Natural killer cell (primary cell): ENCODE measurements at regions not wholly inside any gene's neighbourhood (a gene's known extent, or its start where the extent isn't known, plus 50 kb on each side); places are given as distances from the start of the nearest gene placed in this dataset.
A peak's percentile ranks its signal among the peaks of the same experiment; 100 is the strongest.
"Not testable (repeated sequence)": the region's sequence is repeated elsewhere in the genome, so short reads cannot be mapped to it uniquely, and the experiment has no call there.

Experiments used
- ATAC-seq, 3 donors: fragments of 150-1000 bp in 2 of 3; fragments of 200-7000 bp in 1 of 3; cut with Tn5 transposase; 1 replicate in 1 of 3; 2 replicates in 2 of 3; pipeline ENCODE4 v1.10.0; 2021; ENCODE audit warnings: mild to moderate bottlenecking in 2 of 3, moderate library complexity in 2 of 3
- DNase-seq, 2 donors: peaks; one replicate each; pipeline versions ENCODE4 v3.0.0 to v3.0.0-alpha.2; 2013 to 2021; ENCODE audit warnings: mixed read lengths in 1 of 2
- H3K27ac ChIP-seq: one replicate; pipeline ENCODE4 v1.5.1; 2013; ENCODE audit warnings: mild to moderate bottlenecking, low read length
- H3K27me3 ChIP-seq: one replicate; pipeline ENCODE4 v1.6.1; 2013; ENCODE audit warnings: low read length; ENCODE audit not compliant: control insufficient read depth, insufficient read depth
- H3K36me3 ChIP-seq: one replicate; pipeline ENCODE4 v1.6.1; 2013; ENCODE audit warnings: low read length; ENCODE audit not compliant: control insufficient read depth, insufficient read depth
- H3K4me1 ChIP-seq: one replicate; pipeline ENCODE4 v1.6.1; 2013; ENCODE audit warnings: low read length; ENCODE audit not compliant: control insufficient read depth, insufficient read depth
- H3K4me3 ChIP-seq: one replicate; pipeline ENCODE4 v1.5.1; 2013; ENCODE audit warnings: low read length
- H3K9me3 ChIP-seq: one replicate; pipeline ENCODE4 v1.6.1; 2013; ENCODE audit warnings: low read length; ENCODE audit not compliant: control insufficient read depth, insufficient read depth
- H3K27ac Mint-ChIP-seq, 2 donors: one replicate each; pipeline ENCODE4 v1.8.0; 2022; ENCODE audit warnings: mild to moderate bottlenecking in 2 of 2, mixed read lengths in 2 of 2, moderate library complexity in 1 of 2
- H3K27me3 Mint-ChIP-seq, 2 donors: one replicate each; pipeline ENCODE4 v1.8.0; 2022; ENCODE audit warnings: low read depth in 2 of 2, mixed read lengths in 2 of 2
- H3K36me3 Mint-ChIP-seq: one replicate; pipeline ENCODE4 v1.8.0; 2022; ENCODE audit warnings: mixed read lengths
- H3K4me1 Mint-ChIP-seq, 2 donors: one replicate each; pipeline ENCODE4 v1.8.0; 2022; ENCODE audit warnings: mixed read lengths in 2 of 2
- H3K4me3 Mint-ChIP-seq: one replicate; pipeline ENCODE4 v1.8.0; 2022; ENCODE audit warnings: mild to moderate bottlenecking, moderate library complexity, mixed read lengths
- H3K9me3 Mint-ChIP-seq, 2 donors: one replicate each; pipeline ENCODE4 v1.8.0; 2022; ENCODE audit warnings: mixed read lengths in 2 of 2
- CTCF ChIP-seq: fragments of 200-600 bp; IDR thresholded peaks from one replicate; pipeline ENCODE4 v1.8.0; 2022; ENCODE audit warnings: antibody characterized with exemption
- WGBS: methylation state at CpG from one replicate; pipeline ENCODE4 v1.1.7; 2013; ENCODE audit warnings: missing lambda C conversion rate; ENCODE audit not compliant: insufficient coverage; 5-methylcytosine and 5-hydroxymethylcytosine counted together
- intact Hi-C: fragments of 100-400 bp; cut with micrococcal nuclease; formaldehyde crosslinking; loops from one replicate; pipeline ENCODE4 v1.14.2; 2022

- intact Hi-C loops, ATAC-seq, H3K9me3 Mint-ChIP-seq, H3K27me3 Mint-ChIP-seq, H3K9me3 ChIP-seq, H3K4me3 Mint-ChIP-seq, H3K4me3 ChIP-seq, H3K4me1 ChIP-seq, H3K27ac ChIP-seq, H3K4me1 Mint-ChIP-seq, H3K36me3 Mint-ChIP-seq, H3K36me3 ChIP-seq, H3K27me3 ChIP-seq, DNase-seq, H3K27ac Mint-ChIP-seq: not testable (repeated sequence)
- WGBS, result 90% methylated on average over 2 of the region's 9 CpGs
These were observed 89.8 kb downstream of the KCNJ18 start for GRCh38 chr17:21782107-21782506.

- H3K27ac ChIP-seq, H3K36me3 ChIP-seq, H3K4me3 ChIP-seq, H3K36me3 Mint-ChIP-seq, intact Hi-C loops, H3K4me1 Mint-ChIP-seq, H3K27me3 Mint-ChIP-seq, H3K27ac Mint-ChIP-seq, H3K9me3 ChIP-seq, H3K4me1 ChIP-seq, ATAC-seq, H3K9me3 Mint-ChIP-seq, H3K27me3 ChIP-seq, DNase-seq, H3K4me3 Mint-ChIP-seq: not testable (repeated sequence)
- 83% methylated on average over 6 of the region's 6 CpGs for WGBS
These were observed 90.3 kb downstream of the KCNJ18 start for GRCh38 chr17:21782604-21783003.

- H3K4me3 ChIP-seq, intact Hi-C loops, H3K4me3 Mint-ChIP-seq, H3K27ac Mint-ChIP-seq, H3K4me1 Mint-ChIP-seq, ATAC-seq, H3K27ac ChIP-seq, DNase-seq, H3K27me3 ChIP-seq, H3K36me3 Mint-ChIP-seq, H3K9me3 Mint-ChIP-seq, H3K36me3 ChIP-seq, H3K27me3 Mint-ChIP-seq, H3K4me1 ChIP-seq, H3K9me3 ChIP-seq: not testable (repeated sequence)
- WGBS, result 91% methylated on average over 6 of the region's 8 CpGs
These were observed 90.7 kb downstream of the KCNJ18 start for GRCh38 chr17:21783017-21783416.

- H3K27ac ChIP-seq, result not testable (repeated sequence)
These were observed 121.9 kb downstream of the KCNJ18 start for GRCh38 chr17:21814272-21814671.

GRCh38 chr17:21814776-21815175, 122.5 kb downstream of the KCNJ18 start:
- ATAC-seq, result peak in 1 of 3 donors; percentile 24
- intact Hi-C loops, result no loop called here
- 94% methylated on average over 9 of the region's 9 CpGs for WGBS

More at GRCh38 chr17:21814272-21814671, 121.9 kb downstream of the KCNJ18 start:
- WGBS, result 92% methylated on average over 9 of the region's 9 CpGs
- H3K4me1 ChIP-seq, intact Hi-C loops, H3K4me1 Mint-ChIP-seq, H3K4me3 ChIP-seq, H3K9me3 Mint-ChIP-seq, H3K27me3 ChIP-seq, ATAC-seq, H3K36me3 ChIP-seq, DNase-seq, H3K4me3 Mint-ChIP-seq, H3K27ac Mint-ChIP-seq, H3K36me3 Mint-ChIP-seq, H3K27me3 Mint-ChIP-seq, H3K9me3 ChIP-seq: not testable (repeated sequence)

More at GRCh38 chr17:21814776-21815175, 122.5 kb downstream of the KCNJ18 start:
- no peak for DNase-seq
- Histone ChIP-seq H3K4me1 (no peaks in the 10 kb centered on the region), H3K27me3 (no peaks in the 10 kb centered on the region), H3K9me3 (peaks cover 4% of the 10 kb centered on the region), H3K27ac (no peak overlapping the region), H3K36me3 (no peaks in the 10 kb centered on the region), H3K4me3 (no peak overlapping the region)
- Mint-ChIP-seq H3K27ac (no peak overlapping the region), H3K9me3 (no peaks in the 10 kb centered on the region), H3K4me1 (no peaks in the 10 kb centered on the region), H3K27me3 (no peaks in the 10 kb centered on the region), H3K4me3 (no peak overlapping the region), H3K36me3 (no peaks in the 10 kb centered on the region)
- no peak for TF ChIP-seq CTCF
